ENCODE measurements at regions not wholly inside any gene's neighbourhood (a gene's known extent, or its start where the extent isn't known, plus 50 kb on each side); places are given as distances from the start of the nearest gene placed in this dataset.

DNA sequence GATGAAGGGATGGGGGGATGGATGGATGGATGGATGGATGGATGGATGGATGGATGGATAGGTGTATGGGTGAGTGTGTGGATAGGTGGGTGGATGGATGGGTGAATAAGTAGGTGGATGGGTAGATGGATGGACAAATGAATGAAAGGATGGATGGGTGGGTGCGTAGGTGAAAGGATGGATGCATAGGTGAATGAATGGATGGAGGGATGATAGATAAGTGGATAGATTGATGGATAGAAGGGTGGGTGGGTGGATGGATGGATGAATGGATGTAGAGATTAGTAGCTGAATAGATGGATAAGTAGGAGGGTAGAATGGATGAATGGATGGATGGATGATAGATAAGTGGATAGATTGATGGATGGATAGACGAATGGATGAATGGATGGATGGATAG, 152.7 kb downstream of the MN1 start:
- Mint-ChIP-seq H3K4me3 (ENCODE audit: unreplicated experiment) (no peak overlapping the region), H3K27ac (ENCODE audit: unreplicated experiment) (no peak overlapping the region), H3K27me3 (ENCODE audit: low read depth, unreplicated experiment) (peaks cover 24% of the 10 kb centered on the region), H3K36me3 (ENCODE audit: low read depth, unreplicated experiment) (no peaks in the 10 kb centered on the region), H3K4me1 (ENCODE audit: low read depth, unreplicated experiment) (no peaks in the 10 kb centered on the region), H3K9me3 (ENCODE audit: unreplicated experiment) (peaks cover 3% of the 10 kb centered on the region)
- Histone ChIP-seq H3K4me2 (ENCODE audit: low read length) (no peak overlapping the region), H3K27me3 (ENCODE audit: insufficient read depth, low read length) (peaks cover 12% of the 10 kb centered on the region), H3K79me2 (ENCODE audit: insufficient read depth, low read length) (no peaks in the 10 kb centered on the region), H4K20me1 (ENCODE audit: insufficient read depth, low read length) (no peaks in the 10 kb centered on the region), H3K9me3 (ENCODE audit: insufficient read depth, low read depth, low read length) (no peaks in the 10 kb centered on the region), H3K4me1 (ENCODE audit: insufficient read depth, low read length) (no peaks in the 10 kb centered on the region), H3K36me3 (ENCODE audit: insufficient read depth, low read length) (no peaks in the 10 kb centered on the region), H3K27ac (ENCODE audit: low read depth, low read length) (no peak overlapping the region), H3K9ac (ENCODE audit: low read length) (no peak overlapping the region), H3K4me3 (ENCODE audit: insufficient read depth, low read depth, low read length) (no peak overlapping the region), H2AFZ (ENCODE audit: low read depth, low read length) (no peak overlapping the region)
- DNase-seq (ENCODE audit: low read depth) (no peak), FAIRE-seq (no peak)
- no peak for TF ChIP-seq EZH2 (IDR thresholded peaks at IDR 0.05; ENCODE audit: insufficient read depth, low read length)
- TF ChIP-seq, protein P1, sequence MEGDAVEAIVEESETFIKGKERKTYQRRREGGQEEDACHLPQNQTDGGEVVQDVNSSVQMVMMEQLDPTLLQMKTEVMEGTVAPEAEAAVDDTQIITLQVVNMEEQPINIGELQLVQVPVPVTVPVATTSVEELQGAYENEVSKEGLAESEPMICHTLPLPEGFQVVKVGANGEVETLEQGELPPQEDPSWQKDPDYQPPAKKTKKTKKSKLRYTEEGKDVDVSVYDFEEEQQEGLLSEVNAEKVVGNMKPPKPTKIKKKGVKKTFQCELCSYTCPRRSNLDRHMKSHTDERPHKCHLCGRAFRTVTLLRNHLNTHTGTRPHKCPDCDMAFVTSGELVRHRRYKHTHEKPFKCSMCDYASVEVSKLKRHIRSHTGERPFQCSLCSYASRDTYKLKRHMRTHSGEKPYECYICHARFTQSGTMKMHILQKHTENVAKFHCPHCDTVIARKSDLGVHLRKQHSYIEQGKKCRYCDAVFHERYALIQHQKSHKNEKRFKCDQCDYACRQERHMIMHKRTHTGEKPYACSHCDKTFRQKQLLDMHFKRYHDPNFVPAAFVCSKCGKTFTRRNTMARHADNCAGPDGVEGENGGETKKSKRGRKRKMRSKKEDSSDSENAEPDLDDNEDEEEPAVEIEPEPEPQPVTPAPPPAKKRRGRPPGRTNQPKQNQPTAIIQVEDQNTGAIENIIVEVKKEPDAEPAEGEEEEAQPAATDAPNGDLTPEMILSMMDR (IDR thresholded peaks at IDR 0.05; ENCODE audit: insufficient read depth, low read depth, low read length): no peak

DNA sequence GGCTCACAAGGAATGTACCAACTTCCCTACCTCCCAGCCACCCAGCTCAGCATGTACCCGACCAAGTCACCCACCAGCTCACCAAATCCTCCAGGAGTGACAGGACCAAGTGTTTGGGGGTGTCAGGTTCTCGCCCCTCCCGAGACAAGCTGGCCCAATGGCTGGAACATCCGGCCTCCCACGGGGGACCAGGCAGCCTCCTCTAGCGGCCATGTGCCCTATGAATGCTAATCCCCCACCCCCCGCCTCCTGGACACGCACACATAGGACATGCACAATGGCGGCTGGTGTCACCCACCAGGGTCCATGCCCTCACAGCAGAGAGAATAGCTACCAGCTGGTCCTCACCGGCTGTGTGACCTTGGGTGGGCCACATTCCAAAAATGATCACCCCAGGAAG, 151.0 kb downstream of the MN1 start:
- H3K4me1 Mint-ChIP-seq (ENCODE audit: low read depth, unreplicated experiment): no peaks in the 10 kb centered on the region

DNA sequence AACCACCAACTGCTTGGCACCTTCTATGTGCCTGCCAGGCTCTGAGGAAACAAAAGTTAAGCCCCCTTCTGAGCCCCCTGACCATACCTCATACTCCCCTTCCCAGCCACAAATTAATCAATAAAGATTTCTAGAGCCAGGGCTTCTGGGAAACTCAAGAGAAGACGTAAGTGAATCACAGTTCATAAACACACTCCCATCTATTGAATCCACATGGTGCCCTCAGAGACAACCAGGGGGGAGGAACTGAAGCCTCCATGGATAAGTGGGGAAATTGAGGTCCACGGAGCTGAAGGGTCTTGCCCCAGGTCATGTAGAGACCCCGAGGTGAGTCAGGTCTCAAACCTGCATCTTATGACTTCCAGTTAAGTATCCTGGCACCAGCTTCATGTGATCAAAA, 150.6 kb downstream of the MN1 start:
- H4K20me1 ChIP-seq (ENCODE audit: insufficient read depth, low read length): no peaks in the 10 kb centered on the region
- no peak overlapping the region for H3K4me3 Mint-ChIP-seq (ENCODE audit: unreplicated experiment)
- peaks cover 32% of the 10 kb centered on the region for H3K27me3 Mint-ChIP-seq (ENCODE audit: low read depth, unreplicated experiment)
- H3K4me2 ChIP-seq (ENCODE audit: low read length): no peak overlapping the region
- peaks cover 8% of the 10 kb centered on the region for H3K9me3 Mint-ChIP-seq (ENCODE audit: unreplicated experiment)
- TF ChIP-seq, protein P1 (IDR thresholded peaks at IDR 0.05; ENCODE audit: insufficient read depth, low read depth, low read length): no peak
- TF ChIP-seq EZH2 (IDR thresholded peaks at IDR 0.05; ENCODE audit: insufficient read depth, low read length): no peak
- H3K4me1 ChIP-seq (ENCODE audit: insufficient read depth, low read length): no peaks in the 10 kb centered on the region
- DNase-seq (ENCODE audit: low read depth): no peak
- no peak overlapping the region for H3K27ac ChIP-seq (ENCODE audit: low read depth, low read length)
- no peak overlapping the region for H3K9ac ChIP-seq (ENCODE audit: low read length)
- no peaks in the 10 kb centered on the region for H3K4me1 Mint-ChIP-seq (ENCODE audit: low read depth, unreplicated experiment)
- no peaks in the 10 kb centered on the region for H3K79me2 ChIP-seq (ENCODE audit: insufficient read depth, low read length)
- H3K4me3 ChIP-seq (ENCODE audit: insufficient read depth, low read depth, low read length): no peak overlapping the region
- no peak overlapping the region for H3K27ac Mint-ChIP-seq (ENCODE audit: unreplicated experiment)
- FAIRE-seq: no peak
- no peaks in the 10 kb centered on the region for H3K36me3 Mint-ChIP-seq (ENCODE audit: low read depth, unreplicated experiment)
- no peak overlapping the region for H2AFZ ChIP-seq (ENCODE audit: low read depth, low read length)
- H3K36me3 ChIP-seq (ENCODE audit: insufficient read depth, low read length): no peaks in the 10 kb centered on the region
- H3K27me3 ChIP-seq (ENCODE audit: insufficient read depth, low read length): peaks cover 26% of the 10 kb centered on the region
- no peaks in the 10 kb centered on the region for H3K9me3 ChIP-seq (ENCODE audit: insufficient read depth, low read depth, low read length)

More for the DNA sequence above, 151.0 kb downstream of the MN1 start:
- Histone ChIP-seq H3K79me2 (ENCODE audit: insufficient read depth, low read length) (no peaks in the 10 kb centered on the region), H3K4me3 (ENCODE audit: insufficient read depth, low read depth, low read length) (no peak overlapping the region), H3K4me2 (ENCODE audit: low read length) (no peak overlapping the region), H3K36me3 (ENCODE audit: insufficient read depth, low read length) (no peaks in the 10 kb centered on the region), H3K9me3 (ENCODE audit: insufficient read depth, low read depth, low read length) (no peaks in the 10 kb centered on the region), H3K27me3 (ENCODE audit: insufficient read depth, low read length) (peaks cover 25% of the 10 kb centered on the region), H4K20me1 (ENCODE audit: insufficient read depth, low read length) (no peaks in the 10 kb centered on the region), H3K27ac (ENCODE audit: low read depth, low read length) (no peak overlapping the region), H2AFZ (ENCODE audit: low read depth, low read length) (no peak overlapping the region), H3K9ac (ENCODE audit: low read length) (no peak overlapping the region), H3K4me1 (ENCODE audit: insufficient read depth, low read length) (no peaks in the 10 kb centered on the region)
- no peak for TF ChIP-seq EZH2 (IDR thresholded peaks at IDR 0.05; ENCODE audit: insufficient read depth, low read length)
- TF ChIP-seq, protein P1 (IDR thresholded peaks at IDR 0.05; ENCODE audit: insufficient read depth, low read depth, low read length): no peak
- DNase-seq (ENCODE audit: low read depth) (no peak), FAIRE-seq (no peak)
- H3K36me3 Mint-ChIP-seq (ENCODE audit: low read depth, unreplicated experiment): no peaks in the 10 kb centered on the region
- H3K27me3 Mint-ChIP-seq (ENCODE audit: low read depth, unreplicated experiment): peaks cover 31% of the 10 kb centered on the region
- H3K27ac Mint-ChIP-seq (ENCODE audit: unreplicated experiment): no peak overlapping the region
- peaks cover 6% of the 10 kb centered on the region for H3K9me3 Mint-ChIP-seq (ENCODE audit: unreplicated experiment)
- H3K4me3 Mint-ChIP-seq (ENCODE audit: unreplicated experiment): no peak overlapping the region

Data from astrocyte (in vitro differentiated cells and primary cell).